H1 (cell line): ENCODE measurements at regions not wholly inside any gene's neighbourhood (a gene's known extent, or its start where the extent isn't known, plus 50 kb on each side); places are given as distances from the start of the nearest gene placed in this dataset.

Experiments used
- CTCF ChIA-PET: fragments of 300-600 bp; sonication (Branson Sonifier 250); formaldehyde crosslinking; loops from one replicate; lab custom pipeline; 2021; ENCODE audit not compliant: partially characterized antibody; lab: Charles Lee
- POLR2A ChIA-PET: fragments of 300-600 bp; sonication (Branson Sonifier 250); formaldehyde crosslinking; loops from one replicate; lab custom pipeline; 2021; ENCODE audit warnings: inconsistent platforms; ENCODE audit not compliant: partially characterized antibody; lab: Charles Lee
- DNase-seq, 2 experiments: peaks; one replicate each; pipeline versions ENCODE4 v3.0.0 to v3.0.0-alpha.2; 2010 to 2022; ENCODE audit warnings: low spot score in 2 of 2, low read depth in 1 of 2, mixed read lengths in 1 of 2
- FAIRE-seq: peaks from 2 replicates; lab custom pipeline; 2011; peaks lifted over from hg19 to GRCh38; lab: Jason Lieb, UNC
- H2AFZ ChIP-seq: 2 replicates; pipeline ENCODE4 v1.8.1; 2012; ENCODE audit warnings: low read length, inconsistent platforms
- H2AK5ac ChIP-seq: 2 replicates; pipeline ENCODE4 v1.6.1; 2013; ENCODE audit warnings: low read depth, low read length
- H2BK120ac ChIP-seq: replicated peaks from 2 replicates; pipeline ENCODE3; 2013; ENCODE audit warnings: low read depth, low read length, inconsistent platforms
- H2BK12ac ChIP-seq: 2 replicates; pipeline ENCODE4 v1.6.1; 2013; ENCODE audit warnings: low read depth, low read length
- H2BK15ac ChIP-seq: 2 replicates; pipeline ENCODE4 v1.6.1; 2013; ENCODE audit warnings: low read length
- H2BK20ac ChIP-seq: 2 replicates; pipeline ENCODE4 v1.6.1; 2013; ENCODE audit warnings: low read length
- H2BK5ac ChIP-seq: 2 replicates; pipeline ENCODE4 v1.6.1; 2013; ENCODE audit warnings: low read depth, low read length
- H3K14ac ChIP-seq: 2 replicates; pipeline ENCODE4 v1.6.1; 2013; ENCODE audit warnings: inconsistent platforms; ENCODE audit not compliant: insufficient read length
- H3K18ac ChIP-seq: 2 replicates; pipeline ENCODE4 v1.6.1; 2013; ENCODE audit warnings: low read length; ENCODE audit errors: extremely low read depth
- H3K23ac ChIP-seq: 2 replicates; pipeline ENCODE4 v1.6.1; 2013; ENCODE audit warnings: inconsistent platforms; ENCODE audit not compliant: insufficient read length
- H3K23me2 ChIP-seq: 2 replicates; pipeline ENCODE4 v1.6.1; 2013; ENCODE audit warnings: low read depth, low read length
- H3K27ac ChIP-seq: 2 replicates; pipeline ENCODE4 v1.6.1; 2011; ENCODE audit warnings: low read depth, low read length, inconsistent platforms
- H3K27me3 ChIP-seq, 4 experiments: replicated peaks in 1 of 4; 1 replicate in 1 of 4; 2 replicates in 3 of 4; pipeline versions ENCODE4 v1.6.1 to v1.8.1; 2011 to 2013; ENCODE audit warnings: low read length in 3 of 4, mild to moderate bottlenecking in 3 of 4, inconsistent platforms in 2 of 4, mixed read lengths in 2 of 4, moderate library complexity in 1 of 4; ENCODE audit not compliant: control insufficient read depth in 3 of 4, insufficient read depth in 3 of 4; ENCODE audit errors: extremely low read depth in 1 of 4
- H3K36me3 ChIP-seq, 4 experiments: 2 replicates each; pipeline versions ENCODE4 v1.6.1 to v1.8.1; 2011 to 2013; ENCODE audit warnings: mild to moderate bottlenecking in 4 of 4, low read length in 3 of 4, moderate library complexity in 2 of 4, control low read depth in 1 of 4, inconsistent platforms in 1 of 4; ENCODE audit not compliant: insufficient read depth in 4 of 4, control insufficient read depth in 2 of 4
- H3K4ac ChIP-seq: replicated peaks from 2 replicates; pipeline ENCODE3; 2013; ENCODE audit warnings: low read length, low read depth, mixed read lengths, inconsistent platforms; ENCODE audit not compliant: insufficient read length
- H3K4me1 ChIP-seq, 4 experiments: replicated peaks in 1 of 4; 1 replicate in 1 of 4; 2 replicates in 3 of 4; pipeline versions ENCODE4 v1.6.1 to v1.8.1; 2011 to 2013; ENCODE audit warnings: low read length in 3 of 4, inconsistent platforms in 2 of 4, mixed read lengths in 1 of 4; ENCODE audit not compliant: insufficient read depth in 4 of 4, control insufficient read depth in 3 of 4
- H3K4me2 ChIP-seq, 2 experiments: 2 replicates each; pipeline versions ENCODE4 v1.6.1 to v1.8.1; 2011 to 2013; ENCODE audit warnings: low read depth in 2 of 2, low read length in 2 of 2, control low read depth in 1 of 2, inconsistent platforms in 1 of 2, mild to moderate bottlenecking in 1 of 2; ENCODE audit not compliant: insufficient read depth in 1 of 2
- H3K4me3 ChIP-seq, 4 experiments: fragments of 200-600, 300-600 bp in 1 of 4; sonication (generic), shearing (Covaris generic), sonication (Bioruptor Twin) in 1 of 4; 2 replicates each; pipeline versions ENCODE4 v1.5.1 to v1.8.1; 2011 to 2016; ENCODE audit warnings: low read length in 4 of 4, low read depth in 3 of 4, control low read depth in 2 of 4, inconsistent platforms in 2 of 4, mild to moderate bottlenecking in 2 of 4, mixed read lengths in 1 of 4, moderate library complexity in 1 of 4; ENCODE audit not compliant: insufficient read depth in 2 of 4; ENCODE audit errors: extremely low read depth in 1 of 4
- H3K56ac ChIP-seq: replicated peaks from 2 replicates; pipeline ENCODE3; 2013; ENCODE audit warnings: low read depth, mild to moderate bottlenecking, mixed read lengths, low read length, inconsistent platforms; ENCODE audit not compliant: insufficient read length
- H3K79me1 ChIP-seq: 2 replicates; pipeline ENCODE4 v1.6.1; 2013; ENCODE audit warnings: low read depth, low read length, control low read depth
- H3K79me2 ChIP-seq, 2 experiments: 2 replicates each; pipeline versions ENCODE4 v1.6.1 to v1.8.1; 2012 to 2013; ENCODE audit warnings: low read length in 2 of 2, mild to moderate bottlenecking in 2 of 2, inconsistent platforms in 1 of 2; ENCODE audit not compliant: insufficient read depth in 2 of 2, control insufficient read depth in 1 of 2
- H3K9ac ChIP-seq, 4 experiments: replicated peaks in 1 of 4; 1 replicate in 1 of 4; 2 replicates in 3 of 4; pipeline versions ENCODE4 v1.6.1 to v1.8.1; 2011 to 2013; ENCODE audit warnings: low read depth in 3 of 4, low read length in 3 of 4, control low read depth in 2 of 4, mild to moderate bottlenecking in 2 of 4, moderate library complexity in 2 of 4, inconsistent platforms in 1 of 4; ENCODE audit errors: extremely low read depth in 1 of 4
- H3K9me3 ChIP-seq, 2 experiments: 2 replicates each; pipeline versions ENCODE4 v1.6.1 to v1.8.1; 2012 to 2013; ENCODE audit warnings: mild to moderate bottlenecking in 2 of 2, moderate library complexity in 2 of 2, control low read depth in 1 of 2, inconsistent platforms in 1 of 2, low read depth in 1 of 2, low read length in 1 of 2, mixed read lengths in 1 of 2; ENCODE audit not compliant: insufficient read depth in 2 of 2
- H4K20me1 ChIP-seq, 2 experiments: replicated peaks in 1 of 2; 2 replicates each; pipeline versions ENCODE3 to v1.8.1; 2011 to 2013; ENCODE audit warnings: inconsistent platforms in 2 of 2, low read length in 2 of 2, mild to moderate bottlenecking in 1 of 2; ENCODE audit not compliant: insufficient read depth in 2 of 2, control insufficient read depth in 1 of 2
- H4K5ac ChIP-seq: 2 replicates; pipeline ENCODE4 v1.6.1; 2013; ENCODE audit warnings: low read length, low read depth, mixed read lengths, inconsistent platforms; ENCODE audit not compliant: insufficient read length
- H4K8ac ChIP-seq: 2 replicates; pipeline ENCODE4 v1.8.0; 2013; ENCODE audit warnings: mild to moderate bottlenecking, moderate library complexity, low read length, inconsistent platforms; ENCODE audit not compliant: insufficient read depth; ENCODE audit errors: extremely low read depth
- H4K91ac ChIP-seq: replicated peaks from 2 replicates; pipeline ENCODE3; 2013; ENCODE audit warnings: low read length, mixed read lengths, inconsistent platforms; ENCODE audit not compliant: insufficient read length
- CBX8 ChIP-seq: fragments of 300-800, 300-1000 bp; sonication (generic); IDR thresholded peaks from 2 replicates; pipeline ENCODE4 v1.7.1; 2016; ENCODE audit warnings: low read depth, low read length, borderline replicate concordance
- EP300 ChIP-seq, 2 experiments: IDR thresholded peaks; 1 replicate in 1 of 2; 2 replicates in 1 of 2; pipeline ENCODE4 v1.6.1; 2011 to 2012; ENCODE audit warnings: low read depth in 2 of 2, low read length in 2 of 2, mild to moderate bottlenecking in 2 of 2, borderline replicate concordance in 1 of 2, inconsistent platforms in 1 of 2, moderate library complexity in 1 of 2
- JUN ChIP-seq: IDR thresholded peaks from 2 replicates; pipeline ENCODE4 v1.6.1; 2011; ENCODE audit warnings: low read depth, mild to moderate bottlenecking, improper control_type of control experiment, low read length
- KDM1A ChIP-seq: fragments of 200-600, 300-600 bp; sonication (generic); IDR thresholded peaks from 2 replicates; pipeline ENCODE4 v1.7.1; 2016; ENCODE audit warnings: mild to moderate bottlenecking, low read length, borderline replicate concordance
- MAX ChIP-seq: IDR thresholded peaks from 2 replicates; pipeline ENCODE4 v1.6.1; 2012; ENCODE audit warnings: inconsistent platforms
- NANOG ChIP-seq: IDR thresholded peaks from 2 replicates; pipeline ENCODE4 v1.6.1; 2011; ENCODE audit warnings: low read length, low read depth, mild to moderate bottlenecking, inconsistent platforms; ENCODE audit not compliant: insufficient read depth, poor library complexity, severe bottlenecking
- SIN3A ChIP-seq, 2 experiments: IDR thresholded peaks in 1 of 2; conservative IDR thresholded peaks in 1 of 2; 2 replicates each; pipeline ENCODE4 v1.6.1; 2011 to 2012; ENCODE audit warnings: low read length in 2 of 2, improper control_type of control experiment in 1 of 2, low read depth in 1 of 2, mild to moderate bottlenecking in 1 of 2
- SIRT6 ChIP-seq: IDR thresholded peaks from one replicate; pipeline ENCODE4 v1.7.1; 2012; ENCODE audit warnings: low read length, inconsistent platforms
- SP4 ChIP-seq: IDR thresholded peaks from 2 replicates; pipeline ENCODE4 v1.6.1; 2012; ENCODE audit warnings: low read length, inconsistent platforms
- SRF ChIP-seq: IDR thresholded peaks from 2 replicates; pipeline ENCODE4 v1.6.1; 2011; ENCODE audit warnings: mild to moderate bottlenecking, low read depth, low read length, moderate library complexity
- TAF1 ChIP-seq: IDR thresholded peaks from 2 replicates; pipeline ENCODE4 v1.6.1; 2011; ENCODE audit warnings: mild to moderate bottlenecking, low read depth, low read length
- USF2 ChIP-seq: IDR thresholded peaks from 2 replicates; pipeline ENCODE4 v1.6.1; 2011; ENCODE audit warnings: low read length, improper control_type of control experiment
- WGBS, 2 experiments: shearing (Covaris generic) in 1 of 2; methylation state at CpG; one replicate each; pipeline versions ENCODE4 v1.1.6 to v1.1.7; 2013 to 2015; ENCODE audit warnings: low lambda C conversion rate in 2 of 2, mixed read lengths in 2 of 2, inconsistent platforms in 1 of 2, low coverage in 1 of 2, missing lambda C conversion rate in 1 of 2; ENCODE audit not compliant: insufficient replicate concordance in 2 of 2, insufficient coverage in 1 of 2, insufficient read length in 1 of 2; ENCODE audit errors: extremely low coverage in 1 of 2, missing lambda C conversion rate in 1 of 2; 5-methylcytosine and 5-hydroxymethylcytosine counted together

- H2AK5ac ChIP-seq: no peak overlapping the region
- 86% methylated on average over 3 of the region's 3 CpGs; no CpG with 5 or more reads in 1 of the 2 experiments for WGBS, 2 experiments
- no peak overlapping the region for H3K4ac ChIP-seq
- no peaks in the 10 kb centered on the region for H3K9me3 ChIP-seq
- no peak overlapping the region for H2BK15ac ChIP-seq
- ChIA-PET CTCF (interaction anchor here (0.8 kb wide), 1 partner anchor 91 kb away, joined by 3 read pairs; no protein-coding TSS in a partner anchor), POLR2A (no interaction called here)
- no peak overlapping the region for H2BK20ac ChIP-seq
- H2BK120ac ChIP-seq: no peak overlapping the region
- H3K4me1 ChIP-seq: no peaks in the 10 kb centered on the region
- no peak overlapping the region for H3K18ac ChIP-seq
- H3K9ac ChIP-seq: no peak overlapping the region
- no peak overlapping the region for H3K14ac ChIP-seq
- FAIRE-seq (no peak), DNase-seq (no peak)
- no peaks in the 10 kb centered on the region for H3K79me1 ChIP-seq
- H3K36me3 ChIP-seq: no peaks in the 10 kb centered on the region
- H2BK5ac ChIP-seq: no peak overlapping the region
- H4K5ac ChIP-seq: no peak overlapping the region
- H4K8ac ChIP-seq: no peak overlapping the region
- no peak overlapping the region for H3K4me2 ChIP-seq
- H3K4me3 ChIP-seq: no peak overlapping the region
- no peak overlapping the region for H3K23ac ChIP-seq
- no peaks in the 10 kb centered on the region for H4K20me1 ChIP-seq
- no peaks in the 10 kb centered on the region for H3K23me2 ChIP-seq
- no peak overlapping the region for H3K56ac ChIP-seq
- H2BK12ac ChIP-seq: no peak overlapping the region
- H3K27me3 ChIP-seq: no peaks in the 10 kb centered on the region
- H3K79me2 ChIP-seq: no peaks in the 10 kb centered on the region
- no peak overlapping the region for H3K27ac ChIP-seq
- no peak overlapping the region for H4K91ac ChIP-seq
- no peak overlapping the region for H2AFZ ChIP-seq
- TF ChIP-seq JUN (no peak), TAF1 (no peak), SIRT6 (no peak), SP4 (no peak), KDM1A (no peak), MAX (no peak), SRF (no peak), USF2 (no peak), NANOG (no peak), EP300 (IDR thresholded peaks at IDR 0.05; ENCODE audit: borderline replicate concordance in 1 of 2, low read depth in 2 of 2, low read length in 2 of 2) (no peak), CBX8 (no peak), SIN3A (conservative IDR thresholded peaks at IDR 0.05 in 1 of 2, IDR thresholded peaks at IDR 0.05 in 1 of 2; ENCODE audit: low read depth in 1 of 2, low read length in 2 of 2) (no peak)
Measured at GRCh38 chr6:77040568-77041195, 422.6 kb downstream of the HTR1B start.
